HG03571 (cell line): ENCODE measurements at regions not wholly inside any gene's neighbourhood (a gene's known extent, or its start where the extent isn't known, plus 50 kb on each side); places are given as distances from the start of the nearest gene placed in this dataset.

ENCODE experiments used
- ATAC-seq: cut with Tn5 transposase; IDR thresholded peaks from one replicate; pipeline ENCODE4 v1.9.1; 2021; ENCODE audit not compliant: unreplicated experiment

DNA sequence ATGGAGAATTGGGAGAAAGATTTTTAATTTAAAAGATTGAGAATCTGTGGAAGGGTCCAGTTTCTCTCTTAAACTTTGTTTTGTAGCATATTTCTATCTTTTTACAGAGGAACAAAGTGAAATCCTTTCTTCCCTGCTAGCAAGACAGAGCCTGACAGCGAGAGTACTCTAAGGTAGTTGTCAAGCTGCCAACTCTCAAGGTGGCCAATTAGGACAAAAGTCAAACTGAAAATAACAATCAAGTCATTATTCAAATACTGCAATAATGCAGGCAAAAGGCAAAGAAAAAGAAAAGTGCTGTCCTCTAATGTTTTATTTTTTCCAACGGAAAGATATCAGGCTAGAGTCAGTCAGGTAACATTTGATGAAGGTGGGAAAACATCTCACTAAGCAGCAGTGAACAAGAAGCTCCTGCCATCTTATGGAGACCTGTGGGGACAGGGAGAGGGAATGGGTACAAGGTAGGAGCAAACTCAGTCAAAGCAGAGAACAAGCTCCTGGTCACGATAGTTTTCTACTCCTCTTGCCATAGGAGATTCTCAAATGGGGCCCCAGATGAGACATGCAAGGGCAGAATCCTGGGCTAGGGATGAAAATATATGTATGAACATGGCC lies 801.9 kb upstream of the SLITRK1 start:
- no peak for ATAC-seq

DNA sequence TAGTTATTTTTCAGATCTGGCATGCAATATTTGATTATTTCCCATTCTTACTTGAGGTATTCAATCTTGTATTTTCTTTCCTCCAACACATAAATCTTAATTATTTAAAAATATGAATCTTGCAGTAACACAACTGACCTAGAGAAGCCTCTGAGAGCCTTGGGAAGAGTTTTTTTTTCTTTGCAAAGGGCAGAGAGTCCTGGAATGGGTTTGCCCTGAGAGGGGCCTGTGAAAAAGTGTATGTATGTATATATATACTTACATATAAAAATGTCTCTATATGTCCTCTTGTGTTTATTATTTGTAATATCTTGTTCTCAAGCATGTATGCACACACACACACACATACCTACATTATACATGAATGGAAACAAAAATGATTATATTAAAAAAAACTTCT lies 801.2 kb upstream of the SLITRK1 start:
- ATAC-seq = no peak

DNA sequence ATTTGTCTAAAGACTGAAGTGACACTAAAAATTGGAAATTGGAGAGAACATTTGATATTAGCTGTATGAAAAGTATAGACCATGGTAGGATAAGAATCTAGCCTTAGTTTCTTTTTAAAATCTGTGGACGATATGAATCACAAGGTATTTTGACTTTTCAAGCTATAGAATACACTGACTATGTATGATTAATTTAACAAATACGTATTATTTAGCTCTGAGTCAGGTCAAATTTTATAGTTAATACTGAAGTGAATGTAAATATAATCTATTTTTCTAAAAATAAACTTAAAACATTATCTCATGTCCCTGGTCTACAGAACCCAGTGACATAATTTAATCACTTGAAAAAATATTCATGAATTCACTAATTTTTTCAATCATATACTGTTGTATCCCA lies 795.6 kb upstream of the SLITRK1 start:
- no peak for ATAC-seq

DNA sequence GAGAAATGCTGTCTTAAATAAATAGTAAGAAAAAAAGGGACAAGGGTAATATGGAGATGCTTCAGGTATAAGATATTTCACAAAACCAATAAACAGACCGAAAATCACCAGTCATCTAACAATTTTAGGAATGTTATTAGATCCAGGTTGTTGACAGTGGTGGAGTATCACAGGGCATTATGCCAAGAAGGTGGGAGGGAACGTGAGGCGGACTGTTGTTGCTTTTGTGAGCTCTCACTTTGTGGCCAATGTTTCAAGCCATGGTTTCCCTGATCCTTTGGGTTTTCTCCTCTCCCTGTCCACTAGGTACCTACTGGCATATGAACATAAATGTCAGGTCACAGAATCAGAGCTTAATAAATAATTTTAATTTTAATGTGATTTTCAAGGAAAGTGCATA lies 790.3 kb upstream of the SLITRK1 start:
- ATAC-seq = no peak

DNA sequence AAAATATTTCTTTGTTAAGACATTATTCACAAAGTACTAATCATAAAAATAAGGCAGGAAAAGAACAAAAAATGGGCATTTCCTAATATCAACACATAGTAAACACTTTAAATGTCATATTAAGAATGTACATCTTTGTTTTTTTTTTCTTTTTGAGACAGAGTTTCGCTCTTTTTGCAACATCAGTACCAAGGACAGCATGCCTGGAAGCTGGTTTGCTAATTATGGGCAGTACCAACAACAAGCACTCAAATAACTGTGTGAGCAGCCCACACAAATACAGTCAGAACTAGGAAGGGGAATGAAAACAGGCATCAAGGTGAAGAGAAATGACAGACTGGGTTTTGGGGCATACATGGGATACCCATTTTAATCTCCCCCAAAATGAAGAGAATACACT lies 788.0 kb upstream of the SLITRK1 start:
- ATAC-seq = no peak

DNA sequence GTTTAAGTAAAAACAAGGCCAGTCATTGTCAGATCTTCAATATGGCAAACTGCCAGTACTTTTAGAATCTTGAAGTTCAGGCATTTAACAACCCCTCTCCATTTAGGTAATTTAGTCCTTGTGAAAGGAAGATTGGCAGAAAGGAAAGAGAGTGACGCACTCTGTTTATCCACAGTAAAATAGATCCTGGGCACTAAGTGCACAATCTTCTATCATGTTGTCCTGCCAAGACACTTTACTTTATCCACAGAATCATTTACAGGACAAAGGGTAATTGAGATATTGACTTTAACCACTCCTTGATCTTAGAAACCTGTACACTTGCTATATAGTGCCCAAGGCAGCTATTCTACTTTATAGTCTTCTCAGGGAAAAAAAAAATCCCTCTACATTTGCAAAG lies 786.4 kb upstream of the SLITRK1 start:
- no peak for ATAC-seq

DNA sequence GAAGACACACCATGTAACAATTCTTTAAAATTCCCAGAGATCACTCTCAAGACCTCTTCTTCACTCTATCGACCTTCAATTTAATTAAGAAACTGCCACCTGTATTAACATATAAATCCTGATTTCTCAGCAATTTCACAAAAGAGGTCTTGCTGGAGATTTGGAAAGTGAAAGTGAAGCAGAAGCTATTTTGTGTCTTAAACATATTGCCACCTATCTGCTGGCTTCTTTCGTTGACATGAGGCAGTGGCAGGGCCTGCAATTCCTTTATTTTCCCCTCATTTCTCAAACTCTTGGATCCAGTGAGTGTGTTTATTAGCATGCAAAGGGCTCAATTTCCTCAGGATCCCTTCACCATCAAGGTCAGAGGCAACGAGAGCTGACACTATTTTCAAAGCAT lies 780.2 kb upstream of the SLITRK1 start:
- ATAC-seq = no peak

DNA sequence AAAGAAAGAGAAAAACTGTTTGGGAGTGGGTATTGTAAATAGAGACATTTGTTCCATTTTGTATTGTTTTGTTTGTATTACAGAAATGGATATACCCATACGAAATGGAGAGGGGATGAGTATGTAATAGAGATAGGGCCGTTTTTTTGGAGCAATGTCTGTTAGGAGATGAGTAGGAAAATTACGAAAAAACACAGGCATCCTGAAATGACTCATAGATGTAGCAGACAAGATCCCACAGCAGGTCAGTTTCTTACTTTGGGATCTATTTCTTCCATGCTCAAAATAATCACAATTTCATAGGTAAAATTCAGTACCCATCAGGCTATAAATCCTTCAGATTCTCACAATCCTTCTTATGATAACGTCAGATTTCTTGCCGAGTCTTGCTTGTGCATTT lies 779.4 kb upstream of the SLITRK1 start:
- no peak for ATAC-seq

DNA sequence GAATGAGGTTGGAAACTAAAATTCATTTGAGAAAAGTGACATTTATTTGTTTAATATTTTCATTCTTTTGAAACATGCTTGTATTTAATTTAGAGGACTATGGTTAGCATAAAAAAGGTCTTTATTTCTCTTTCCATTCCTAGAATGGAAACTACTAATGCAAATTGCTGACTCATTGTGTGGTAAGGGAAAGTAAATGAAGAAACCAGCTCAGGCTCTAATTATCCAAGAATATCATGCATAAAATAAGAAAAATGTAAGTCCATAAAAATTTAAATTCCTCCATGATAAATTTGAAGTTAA lies 777.0 kb upstream of the SLITRK1 start:
- ATAC-seq = no peak

DNA sequence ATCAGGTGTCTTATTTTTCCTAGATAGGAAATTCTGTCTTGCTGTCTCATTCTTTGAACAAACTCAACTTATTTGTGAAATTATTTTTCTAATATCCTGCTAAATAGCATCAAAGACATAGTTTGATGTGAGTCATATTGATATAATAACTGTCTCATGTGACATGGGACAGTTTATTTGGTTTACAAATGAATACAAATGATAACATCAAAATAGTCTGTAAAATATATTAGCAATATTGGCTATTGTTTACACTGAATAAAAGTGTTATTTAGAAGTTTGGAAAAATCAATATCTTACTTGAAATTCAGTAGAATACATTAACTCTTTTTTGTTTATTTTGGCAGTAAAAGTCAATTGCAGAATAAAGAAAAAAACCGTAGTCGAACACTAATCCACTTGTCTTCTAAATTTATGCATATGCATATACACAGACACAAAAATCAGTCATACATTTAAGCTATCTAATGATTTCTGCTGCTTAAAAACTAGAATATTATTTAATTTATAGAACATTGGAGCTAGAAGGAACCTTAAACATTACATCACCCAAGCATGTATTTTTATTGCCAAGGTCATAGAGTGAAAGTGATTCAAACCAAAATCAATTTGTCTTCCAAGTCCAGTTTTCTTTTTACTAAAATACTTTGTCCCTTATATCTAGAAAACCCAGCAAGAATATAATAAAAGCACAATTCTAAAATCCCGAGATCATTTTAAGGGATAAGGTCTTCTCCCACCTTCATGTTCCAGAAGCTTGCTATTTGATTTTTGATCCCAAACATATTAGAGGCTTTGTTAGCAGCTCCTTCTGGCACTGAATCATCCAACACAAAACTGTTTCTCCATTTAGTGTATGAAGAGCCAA lies 776.5 kb upstream of the SLITRK1 start:
- no peak for ATAC-seq

DNA sequence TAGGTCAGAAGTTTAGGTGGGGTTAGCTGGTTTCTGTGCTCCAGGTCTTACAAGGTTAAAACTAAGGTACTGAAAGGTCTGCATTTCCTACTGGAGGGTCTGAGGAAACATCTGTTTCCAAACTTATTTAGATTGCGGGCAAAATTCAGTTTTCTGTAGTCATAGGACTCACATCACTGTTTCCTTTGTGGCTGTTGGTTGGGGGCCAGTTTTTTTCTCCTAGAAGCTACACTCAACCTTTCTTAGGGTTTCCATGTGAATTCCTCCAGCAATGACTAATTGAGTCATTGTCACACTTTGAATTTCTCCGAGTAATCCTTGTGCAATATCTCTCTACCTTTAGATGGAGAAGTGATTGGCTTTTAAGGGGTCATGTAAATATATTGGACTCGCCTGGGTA lies 773.4 kb upstream of the SLITRK1 start:
- ATAC-seq = no peak

DNA sequence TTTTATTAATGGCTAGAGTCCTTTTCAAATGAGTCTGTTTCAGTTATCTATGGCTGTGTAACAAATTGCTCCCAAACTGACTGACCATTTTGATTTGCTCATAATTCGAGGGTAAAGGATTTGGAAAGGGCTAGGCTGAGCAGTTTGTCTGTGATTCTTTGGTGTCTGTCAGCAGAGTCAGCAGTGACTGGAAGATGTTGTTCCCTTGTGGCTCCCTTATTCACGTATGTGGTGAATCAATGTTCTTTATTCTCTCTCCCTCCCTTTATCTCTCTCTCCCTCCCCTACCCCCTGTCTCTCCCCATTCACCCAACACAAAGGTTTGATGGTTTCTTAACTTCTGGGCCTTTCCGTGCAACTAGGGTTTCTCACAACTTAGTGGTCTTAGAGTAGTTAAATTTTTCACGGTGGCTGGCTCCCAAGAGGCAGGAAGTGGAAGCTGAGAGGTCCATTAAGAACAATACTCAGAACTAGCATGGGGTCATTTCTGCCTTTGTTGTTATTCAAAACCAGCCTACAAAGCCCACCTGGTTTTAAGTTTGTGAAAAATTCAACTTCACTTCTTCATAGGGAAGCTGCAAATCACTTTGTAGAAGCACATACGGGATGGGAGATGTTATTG lies 772.5 kb upstream of the SLITRK1 start:
- ATAC-seq = no peak

DNA sequence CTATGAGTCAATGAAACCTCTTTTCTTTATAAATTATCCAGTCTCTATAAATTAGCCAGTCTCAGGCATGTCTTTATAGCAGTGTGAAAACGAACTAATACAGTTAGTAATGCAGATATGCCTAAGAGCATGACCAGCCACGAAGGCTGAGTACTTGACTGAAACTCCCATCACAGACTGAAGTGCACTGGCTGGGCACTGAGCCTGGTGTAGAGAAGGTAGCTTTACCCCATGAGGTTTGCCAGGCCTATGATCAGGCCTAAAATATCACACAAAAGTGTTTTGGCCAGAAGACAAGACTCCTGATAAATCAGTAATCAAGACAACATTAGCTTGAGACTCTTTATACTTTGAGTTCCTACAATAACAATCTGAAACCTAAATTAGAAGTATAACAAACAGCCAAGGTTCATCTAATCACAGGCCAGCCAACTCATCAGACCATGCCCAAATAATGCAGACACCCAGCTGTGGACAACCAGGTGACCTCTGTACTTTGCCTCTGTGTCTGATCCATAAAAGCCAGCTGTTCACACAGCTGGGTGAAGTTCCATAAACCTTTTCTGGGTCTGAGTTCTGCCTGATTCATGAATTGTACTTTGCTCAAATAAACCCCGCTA lies 771.8 kb upstream of the SLITRK1 start:
- no peak for ATAC-seq

DNA sequence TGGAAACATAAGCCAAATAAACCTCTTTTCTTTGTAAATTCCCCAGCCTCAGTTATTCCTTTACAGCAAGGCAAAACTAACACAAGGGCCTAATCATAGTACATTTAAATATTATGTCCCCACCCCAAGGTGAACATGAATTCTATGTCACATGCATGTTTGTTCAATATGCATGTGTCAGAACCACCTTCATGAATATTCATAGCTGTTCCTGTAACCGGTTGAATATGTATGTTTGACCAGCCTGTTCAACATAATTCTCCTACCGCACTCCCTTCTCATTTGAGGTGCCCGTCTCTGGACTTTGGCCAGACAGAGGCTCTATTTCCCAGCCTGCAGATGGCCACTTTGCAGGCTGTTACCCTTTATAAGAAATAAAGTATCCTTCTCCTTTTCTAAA lies 769.4 kb upstream of the SLITRK1 start:
- no peak for ATAC-seq

DNA sequence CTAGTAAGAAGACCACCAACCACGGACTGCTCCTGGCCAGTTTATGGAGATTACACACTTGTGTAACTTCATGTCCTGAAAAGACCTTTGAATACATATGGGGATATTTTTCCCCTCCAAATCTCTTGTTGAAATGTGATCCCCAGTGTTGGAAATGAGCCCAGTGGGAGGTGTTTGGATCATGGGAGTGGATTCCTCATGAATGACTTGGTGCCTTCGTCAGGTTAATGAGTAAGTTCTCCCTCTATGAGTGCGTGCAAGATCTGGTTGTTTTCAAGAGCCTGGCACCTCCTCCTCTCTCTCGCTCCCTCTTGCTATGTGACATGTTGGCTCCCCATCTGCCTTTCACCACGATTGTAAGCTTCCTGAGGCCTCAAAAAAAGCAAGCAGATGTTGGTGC lies 769.0 kb upstream of the SLITRK1 start:
- ATAC-seq = no peak

DNA sequence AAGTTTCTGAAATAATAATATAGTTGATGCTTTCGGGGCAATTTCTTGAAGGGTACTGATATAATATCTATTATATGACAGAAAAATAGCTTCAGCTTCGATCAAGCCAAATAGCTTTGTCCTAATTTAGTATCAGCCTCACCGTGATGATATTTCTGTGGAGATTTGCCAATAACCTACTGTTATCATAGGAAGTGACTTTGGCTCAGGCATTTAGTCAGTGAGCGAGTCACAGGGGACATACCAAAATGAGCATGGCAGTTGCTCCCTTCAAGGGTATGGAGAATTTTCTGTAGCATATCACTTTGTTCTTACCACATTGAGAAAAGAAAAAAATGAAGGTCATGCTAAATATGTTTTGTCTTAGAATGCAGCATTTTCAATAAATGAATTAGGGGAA lies 767.6 kb upstream of the SLITRK1 start:
- ATAC-seq = no peak

DNA sequence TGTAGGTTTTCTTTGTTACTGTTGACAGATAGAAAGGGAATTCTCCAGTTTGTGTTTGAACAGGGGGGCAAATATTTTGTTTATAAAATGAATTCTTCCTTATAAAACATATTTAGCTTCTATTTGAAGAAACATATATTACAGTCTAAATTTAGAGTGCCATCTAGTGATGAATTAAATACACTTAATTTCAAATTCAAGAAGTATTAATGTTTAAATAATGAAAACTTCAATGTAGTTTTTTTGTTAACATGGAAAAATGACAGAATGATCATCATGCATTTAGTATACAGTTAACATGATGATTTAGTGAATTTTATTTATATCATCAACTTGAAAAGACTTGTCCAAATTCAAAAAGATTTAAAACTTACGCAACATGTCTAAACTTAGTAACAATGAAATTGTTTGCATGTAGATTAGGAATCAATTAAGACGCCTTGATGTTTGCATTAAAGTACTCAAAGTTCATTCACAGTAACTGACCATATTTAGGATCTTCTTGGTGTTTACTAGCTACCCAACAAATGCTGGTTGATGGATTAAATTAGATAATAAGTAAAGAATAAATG lies 765.9 kb upstream of the SLITRK1 start:
- ATAC-seq = no peak

DNA sequence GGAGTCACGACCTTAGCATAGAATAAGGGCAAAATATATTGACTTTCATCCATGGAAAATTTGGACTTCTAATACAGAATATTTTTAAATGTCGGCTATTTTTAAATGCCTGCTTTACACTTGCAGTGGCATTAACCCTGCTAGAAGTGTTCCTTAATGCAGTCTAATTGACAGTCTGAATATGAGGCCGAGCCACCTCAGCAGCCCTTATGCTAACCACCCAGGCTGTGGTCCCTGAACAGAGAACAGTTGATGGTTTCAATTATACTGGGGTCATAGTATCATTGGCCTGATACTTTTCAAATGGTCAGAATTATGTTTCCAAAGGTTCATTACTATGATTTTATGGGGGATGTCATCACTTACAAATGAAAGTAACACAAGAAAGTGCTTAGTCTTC lies 764.7 kb upstream of the SLITRK1 start:
- ATAC-seq = no peak

DNA sequence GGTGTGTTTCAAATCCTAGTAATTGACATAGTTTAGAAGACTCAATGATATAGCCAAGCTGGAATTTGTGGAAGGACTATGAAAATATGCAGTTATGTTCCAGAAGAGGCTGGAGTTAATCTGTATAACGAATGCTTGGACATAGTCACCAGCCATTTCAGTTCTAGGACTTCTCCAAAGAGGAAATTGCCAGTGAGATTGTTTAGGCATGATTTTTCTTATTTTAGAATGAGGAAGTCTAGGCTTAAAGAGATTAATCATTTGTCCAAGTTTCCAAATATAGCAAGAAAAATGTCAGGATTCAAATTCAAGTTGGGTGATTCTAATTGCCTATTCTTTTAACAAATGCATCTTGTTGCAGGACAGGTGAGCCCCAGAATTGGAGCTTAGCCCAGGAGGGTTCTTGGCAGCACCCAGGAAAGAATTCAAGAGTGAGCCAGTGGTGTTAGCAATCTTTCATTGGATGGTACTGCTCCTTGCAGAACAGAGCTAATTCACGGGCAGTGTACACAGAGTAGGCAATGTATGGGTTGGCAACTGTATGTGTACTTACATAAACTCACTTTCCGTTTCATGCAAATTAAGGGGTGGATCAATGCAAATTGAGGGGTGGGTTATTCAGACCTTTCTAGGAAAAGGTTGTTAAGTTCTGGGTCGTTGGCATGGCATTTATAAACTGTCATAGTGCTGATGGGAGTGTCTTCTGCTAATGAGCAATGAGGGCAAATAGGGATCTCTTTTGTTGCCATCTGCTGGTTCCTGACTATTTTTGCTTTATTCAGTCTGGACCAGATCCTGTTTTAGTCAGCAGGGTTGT lies 763.1 kb upstream of the SLITRK1 start:
- no peak for ATAC-seq

DNA sequence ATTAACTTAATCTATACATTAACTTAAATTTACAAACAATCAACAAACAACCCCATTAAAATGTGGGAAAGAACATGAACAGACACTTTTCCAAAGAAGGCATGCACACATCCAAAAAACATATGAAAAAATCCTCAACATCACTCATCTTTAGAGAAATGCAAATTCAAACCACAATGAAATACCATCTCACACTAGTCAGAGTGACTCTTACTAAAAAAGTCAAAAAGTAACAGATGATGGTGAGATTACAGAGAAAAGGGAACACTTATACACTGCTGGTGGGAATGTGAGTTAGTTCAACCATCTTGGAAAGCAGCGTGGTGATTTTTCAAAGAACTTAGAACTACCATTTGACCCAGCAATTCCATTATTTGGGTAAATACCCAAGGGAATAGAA lies 759.2 kb upstream of the SLITRK1 start:
- ATAC-seq = no peak

DNA sequence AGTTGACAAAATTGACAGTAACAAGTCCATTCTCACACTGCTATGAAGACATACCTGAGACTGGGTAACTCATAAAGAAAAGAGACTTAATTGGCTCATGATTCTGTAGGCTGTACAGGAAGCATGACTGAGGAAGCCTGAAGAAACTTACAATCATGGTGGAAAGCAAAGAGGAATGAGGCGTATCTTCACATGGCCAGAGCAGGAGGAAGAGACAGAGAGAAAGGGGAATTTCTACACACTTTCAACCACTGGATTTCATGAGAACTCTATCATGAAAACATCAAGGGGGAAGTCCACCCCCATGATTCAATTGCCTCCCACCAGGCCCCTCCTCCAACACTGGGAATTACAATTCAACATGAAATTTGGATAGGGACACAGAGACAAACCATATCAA lies 758.4 kb upstream of the SLITRK1 start:
- ATAC-seq = no peak
